ENCODE measurements at regions not wholly inside any gene's neighbourhood (a gene's known extent, or its start where the extent isn't known, plus 50 kb on each side); places are given as distances from the start of the nearest gene placed in this dataset.

GRCh38 chrX:140071037-140071436, 105.7 kb upstream of the CXorf66 start:
- no peak for TF ChIP-seq CTCF (IDR thresholded peaks at IDR 0.05 in 2 of 3, conservative IDR thresholded peaks at IDR 0.05 in 1 of 3; ENCODE audit: borderline replicate concordance in 1 of 3, insufficient read depth in 1 of 3, low read depth in 2 of 3, low read length in 2 of 3)
- no peak for TF ChIP-seq EGR1 (IDR thresholded peaks at IDR 0.05; ENCODE audit: low read depth)

Data from HCT116 (cell line).